ENCODE measurements at regions not wholly inside any gene's neighbourhood (a gene's known extent, or its start where the extent isn't known, plus 50 kb on each side); places are given as distances from the start of the nearest gene placed in this dataset.
A peak's percentile ranks its signal among the peaks of the same experiment; 100 is the strongest.

- Mint-ChIP-seq H3K27ac (ENCODE audit: unreplicated experiment) (no peak overlapping the region), H3K9me3 (no peaks in the 10 kb centered on the region), H3K36me3 (ENCODE audit: low read depth) (peaks cover 16% of the 10 kb centered on the region), H3K4me1 (no peaks in the 10 kb centered on the region), H3K4me3 (no peak overlapping the region), H3K27me3 (ENCODE audit: low read depth) (no peaks in the 10 kb centered on the region)
- DNase-seq (ENCODE audit: low read depth, low spot score): no peak
- TF ChIP-seq, protein P1, sequence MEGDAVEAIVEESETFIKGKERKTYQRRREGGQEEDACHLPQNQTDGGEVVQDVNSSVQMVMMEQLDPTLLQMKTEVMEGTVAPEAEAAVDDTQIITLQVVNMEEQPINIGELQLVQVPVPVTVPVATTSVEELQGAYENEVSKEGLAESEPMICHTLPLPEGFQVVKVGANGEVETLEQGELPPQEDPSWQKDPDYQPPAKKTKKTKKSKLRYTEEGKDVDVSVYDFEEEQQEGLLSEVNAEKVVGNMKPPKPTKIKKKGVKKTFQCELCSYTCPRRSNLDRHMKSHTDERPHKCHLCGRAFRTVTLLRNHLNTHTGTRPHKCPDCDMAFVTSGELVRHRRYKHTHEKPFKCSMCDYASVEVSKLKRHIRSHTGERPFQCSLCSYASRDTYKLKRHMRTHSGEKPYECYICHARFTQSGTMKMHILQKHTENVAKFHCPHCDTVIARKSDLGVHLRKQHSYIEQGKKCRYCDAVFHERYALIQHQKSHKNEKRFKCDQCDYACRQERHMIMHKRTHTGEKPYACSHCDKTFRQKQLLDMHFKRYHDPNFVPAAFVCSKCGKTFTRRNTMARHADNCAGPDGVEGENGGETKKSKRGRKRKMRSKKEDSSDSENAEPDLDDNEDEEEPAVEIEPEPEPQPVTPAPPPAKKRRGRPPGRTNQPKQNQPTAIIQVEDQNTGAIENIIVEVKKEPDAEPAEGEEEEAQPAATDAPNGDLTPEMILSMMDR (conservative IDR thresholded peaks at IDR 0.05): no peak
Measured at GRCh38 chr4:122276359-122276758, 102.5 kb upstream of the ADAD1 start.

GRCh38 chr4:122278976-122279375 is 99.8 kb upstream of the ADAD1 start:
- H3K27ac Mint-ChIP-seq (ENCODE audit: unreplicated experiment): no peak overlapping the region
- no peaks in the 10 kb centered on the region for H3K9me3 Mint-ChIP-seq

DNA sequence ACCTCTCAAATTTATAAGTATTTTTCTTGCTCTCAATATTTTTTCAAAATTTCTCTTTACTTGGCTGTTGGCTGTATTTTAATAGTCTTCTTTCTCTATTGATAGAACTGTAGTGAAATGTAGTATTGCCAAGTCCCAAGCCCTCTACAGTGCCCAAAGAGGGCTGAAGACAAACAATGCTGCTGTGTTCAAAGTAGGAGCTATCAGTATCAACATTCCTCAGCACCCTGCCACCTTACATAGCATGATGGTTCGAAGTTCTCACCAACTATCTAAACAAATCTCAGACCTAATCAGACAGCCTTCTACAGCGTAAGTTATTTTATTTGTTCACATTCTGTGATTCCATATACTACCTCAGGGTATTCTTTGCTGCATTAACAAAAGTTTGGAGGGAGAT is 99.1 kb upstream of the ADAD1 start:
- Mint-ChIP-seq H3K9me3 (no peaks in the 10 kb centered on the region), H3K4me3 (no peak overlapping the region), H3K27me3 (ENCODE audit: low read depth) (no peaks in the 10 kb centered on the region)

More at GRCh38 chr4:122278976-122279375, 99.8 kb upstream of the ADAD1 start:
- no peak for DNase-seq (ENCODE audit: low read depth, low spot score)
- Mint-ChIP-seq H3K4me1 (no peaks in the 10 kb centered on the region), H3K36me3 (ENCODE audit: low read depth) (peaks cover 17% of the 10 kb centered on the region), H3K4me3 (no peak overlapping the region), H3K27me3 (ENCODE audit: low read depth) (no peaks in the 10 kb centered on the region)
- TF ChIP-seq, protein P1 (conservative IDR thresholded peaks at IDR 0.05): no peak

DNA sequence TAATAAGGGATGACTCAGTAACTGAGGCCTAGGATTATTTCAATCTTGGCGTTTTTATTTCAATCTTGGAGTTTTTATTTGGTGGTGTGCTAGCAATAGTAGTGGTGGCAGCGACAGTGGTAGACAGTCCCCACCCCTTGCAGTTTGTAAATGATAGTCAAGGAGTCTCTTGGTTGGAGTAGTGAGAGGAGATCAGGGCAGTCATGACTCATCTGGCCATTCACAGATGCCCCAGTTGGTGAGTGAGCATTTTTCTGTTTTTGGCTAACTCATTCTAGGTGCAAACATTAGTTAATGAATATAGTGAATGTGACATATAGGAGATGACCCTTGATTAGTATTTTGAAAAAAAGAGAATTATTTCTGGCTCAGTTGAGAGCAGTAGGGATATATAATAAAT is 93.5 kb upstream of the ADAD1 start:
- Mint-ChIP-seq H3K36me3 (ENCODE audit: low read depth) (peaks cover 10% of the 10 kb centered on the region), H3K4me1 (no peaks in the 10 kb centered on the region), H3K9me3 (no peaks in the 10 kb centered on the region), H3K27ac (ENCODE audit: unreplicated experiment) (peak overlapping the region; percentile 29), H3K4me3 (no peak overlapping the region), H3K27me3 (ENCODE audit: low read depth) (no peaks in the 10 kb centered on the region)
- TF ChIP-seq, protein P1 (conservative IDR thresholded peaks at IDR 0.05): no peak
- DNase-seq (ENCODE audit: low read depth, low spot score): no peak

More for the DNA sequence above, 99.1 kb upstream of the ADAD1 start:
- DNase-seq (ENCODE audit: low read depth, low spot score): no peak
- H3K36me3 Mint-ChIP-seq (ENCODE audit: low read depth): peaks cover 17% of the 10 kb centered on the region
- H3K27ac Mint-ChIP-seq (ENCODE audit: unreplicated experiment): no peak overlapping the region
- TF ChIP-seq, protein P1 (conservative IDR thresholded peaks at IDR 0.05): no peak
- no peaks in the 10 kb centered on the region for H3K4me1 Mint-ChIP-seq

DNA sequence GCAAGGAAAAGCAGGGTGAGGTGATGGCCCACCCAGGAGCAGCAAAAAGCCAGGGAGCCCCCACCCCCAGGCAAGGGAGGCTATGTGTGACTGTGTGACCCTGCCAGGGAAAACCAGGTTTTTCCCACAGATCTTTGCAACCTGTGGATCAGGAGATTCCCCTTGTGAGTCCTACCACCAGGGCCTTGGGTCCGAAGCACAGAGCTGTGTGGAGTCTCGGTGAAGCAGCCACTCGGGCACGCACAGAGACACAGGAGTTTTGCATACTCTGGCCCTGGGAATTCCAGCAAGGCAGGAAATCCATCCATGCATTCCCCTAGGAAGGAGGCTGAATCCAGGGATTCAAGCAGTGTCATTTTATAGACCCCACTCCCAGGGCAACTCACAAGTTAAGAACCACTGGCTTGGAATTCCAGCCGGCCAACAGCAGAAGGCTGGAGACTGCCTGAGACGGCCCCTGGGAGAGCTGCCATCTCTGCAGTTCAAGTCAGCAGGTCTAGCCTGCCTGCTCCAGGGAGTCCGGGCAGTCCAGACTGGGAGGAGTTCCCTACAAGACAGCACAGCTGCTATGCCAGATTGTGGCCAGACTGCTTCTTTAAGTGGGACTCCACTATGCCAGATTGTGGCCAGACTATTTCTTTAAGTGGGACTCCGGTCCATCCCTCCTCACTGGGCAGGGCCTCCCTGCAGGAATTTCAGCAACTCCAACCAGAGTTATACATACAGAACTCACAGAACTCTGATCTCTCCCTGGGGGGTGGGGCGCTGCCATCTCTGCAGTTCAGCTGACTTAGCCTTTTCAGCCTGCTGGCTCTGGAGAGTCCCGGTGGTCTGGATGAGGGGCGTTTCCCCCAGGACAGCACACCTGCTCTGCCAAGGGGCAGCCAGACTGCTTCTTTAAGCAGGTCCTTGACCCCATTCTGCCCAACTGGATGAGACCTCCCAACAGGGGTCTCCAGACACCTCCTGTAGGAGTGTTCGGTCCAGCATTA is 85.1 kb upstream of the ADAD1 start:
- Mint-ChIP-seq H3K36me3 (ENCODE audit: low read depth) (peaks cover 38% of the 10 kb centered on the region), H3K4me3 (no peak overlapping the region), H3K9me3 (peaks cover 12% of the 10 kb centered on the region), H3K27me3 (ENCODE audit: low read depth) (no peaks in the 10 kb centered on the region), H3K4me1 (no peaks in the 10 kb centered on the region), H3K27ac (ENCODE audit: unreplicated experiment) (peak overlapping the region; percentile 82)
- TF ChIP-seq, protein P1 (conservative IDR thresholded peaks at IDR 0.05): no peak
- no peak for DNase-seq (ENCODE audit: low read depth, low spot score)

Data from neural crest cell (in vitro differentiated cells).